ENCODE measurements at regions not wholly inside any gene's neighbourhood (a gene's known extent, or its start where the extent isn't known, plus 50 kb on each side); places are given as distances from the start of the nearest gene placed in this dataset.

DNA sequence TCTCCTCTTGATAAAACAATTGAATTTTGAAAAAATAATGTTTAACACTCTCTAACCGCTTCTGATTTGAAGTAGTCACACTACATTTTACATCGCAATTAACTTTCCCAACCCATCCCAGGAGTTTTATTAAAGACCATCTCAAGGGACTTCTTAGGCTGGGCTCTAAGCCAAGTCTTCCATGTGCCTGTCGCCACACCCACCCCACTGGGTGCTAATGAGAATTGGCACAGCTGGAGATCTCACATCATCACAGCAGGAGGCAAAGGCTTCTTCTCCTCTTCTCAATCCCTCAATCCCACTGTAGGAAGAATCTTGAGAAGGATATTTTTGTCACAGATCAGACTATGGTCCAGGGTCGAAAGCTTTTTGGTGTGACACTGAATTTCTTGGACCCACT is 328.9 kb downstream of the NUF2 start:
- Histone ChIP-seq H3K4me1 (ENCODE audit: insufficient read depth, low read length) (no peaks in the 10 kb centered on the region), H3K27me3 (ENCODE audit: insufficient read depth, low read length) (no peaks in the 10 kb centered on the region), H2AFZ (ENCODE audit: low read depth, low read length) (no peak overlapping the region), H3K9me3 (ENCODE audit: insufficient read depth, low read depth, low read length) (no peaks in the 10 kb centered on the region), H3K79me2 (ENCODE audit: insufficient read depth, low read length) (no peaks in the 10 kb centered on the region), H3K36me3 (ENCODE audit: insufficient read depth, low read length) (no peaks in the 10 kb centered on the region), H3K9ac (ENCODE audit: low read length) (no peak overlapping the region), H3K4me3 (ENCODE audit: insufficient read depth, low read depth, low read length) (no peak overlapping the region), H3K27ac (ENCODE audit: low read depth, low read length) (no peak overlapping the region), H4K20me1 (ENCODE audit: insufficient read depth, low read length) (no peaks in the 10 kb centered on the region), H3K4me2 (ENCODE audit: low read length) (no peak overlapping the region)
- no peaks in the 10 kb centered on the region for H3K36me3 Mint-ChIP-seq (ENCODE audit: low read depth, unreplicated experiment)
- no peak for DNase-seq (ENCODE audit: low read depth)
- FAIRE-seq = no peak
- H3K27ac Mint-ChIP-seq (ENCODE audit: unreplicated experiment) = no peak overlapping the region
- no peak for TF ChIP-seq EZH2 (IDR thresholded peaks at IDR 0.05; ENCODE audit: insufficient read depth, low read length)
- TF ChIP-seq, protein P1, sequence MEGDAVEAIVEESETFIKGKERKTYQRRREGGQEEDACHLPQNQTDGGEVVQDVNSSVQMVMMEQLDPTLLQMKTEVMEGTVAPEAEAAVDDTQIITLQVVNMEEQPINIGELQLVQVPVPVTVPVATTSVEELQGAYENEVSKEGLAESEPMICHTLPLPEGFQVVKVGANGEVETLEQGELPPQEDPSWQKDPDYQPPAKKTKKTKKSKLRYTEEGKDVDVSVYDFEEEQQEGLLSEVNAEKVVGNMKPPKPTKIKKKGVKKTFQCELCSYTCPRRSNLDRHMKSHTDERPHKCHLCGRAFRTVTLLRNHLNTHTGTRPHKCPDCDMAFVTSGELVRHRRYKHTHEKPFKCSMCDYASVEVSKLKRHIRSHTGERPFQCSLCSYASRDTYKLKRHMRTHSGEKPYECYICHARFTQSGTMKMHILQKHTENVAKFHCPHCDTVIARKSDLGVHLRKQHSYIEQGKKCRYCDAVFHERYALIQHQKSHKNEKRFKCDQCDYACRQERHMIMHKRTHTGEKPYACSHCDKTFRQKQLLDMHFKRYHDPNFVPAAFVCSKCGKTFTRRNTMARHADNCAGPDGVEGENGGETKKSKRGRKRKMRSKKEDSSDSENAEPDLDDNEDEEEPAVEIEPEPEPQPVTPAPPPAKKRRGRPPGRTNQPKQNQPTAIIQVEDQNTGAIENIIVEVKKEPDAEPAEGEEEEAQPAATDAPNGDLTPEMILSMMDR (IDR thresholded peaks at IDR 0.05; ENCODE audit: insufficient read depth, low read depth, low read length) = no peak
- H3K27me3 Mint-ChIP-seq (ENCODE audit: low read depth, unreplicated experiment) = no peaks in the 10 kb centered on the region
- no peak overlapping the region for H3K4me3 Mint-ChIP-seq (ENCODE audit: unreplicated experiment)
- no peaks in the 10 kb centered on the region for H3K4me1 Mint-ChIP-seq (ENCODE audit: low read depth, unreplicated experiment)
- peaks cover 2% of the 10 kb centered on the region for H3K9me3 Mint-ChIP-seq (ENCODE audit: unreplicated experiment)

DNA sequence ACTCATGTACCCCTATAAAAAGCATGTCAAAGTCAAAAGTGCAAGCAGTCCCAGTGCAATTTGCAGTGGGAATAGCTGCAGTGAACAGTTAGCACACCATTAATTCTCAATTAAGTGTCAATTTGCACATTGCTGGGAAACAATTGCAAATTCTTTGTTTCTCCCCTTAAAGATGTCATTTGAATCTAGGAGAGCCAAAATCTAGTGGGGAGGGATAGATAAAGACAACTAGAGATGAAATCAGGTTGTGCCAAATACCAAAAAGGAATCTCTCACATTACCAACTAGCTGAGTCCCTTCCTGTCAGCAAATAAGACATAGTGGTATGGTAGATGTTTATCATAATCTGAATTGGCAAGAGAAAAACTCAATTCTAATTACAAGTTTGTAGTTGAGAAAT is 330.7 kb downstream of the NUF2 start:
- H3K4me3 ChIP-seq (ENCODE audit: insufficient read depth, low read depth, low read length) = no peak overlapping the region
- DNase-seq (ENCODE audit: low read depth) = no peak

DNA sequence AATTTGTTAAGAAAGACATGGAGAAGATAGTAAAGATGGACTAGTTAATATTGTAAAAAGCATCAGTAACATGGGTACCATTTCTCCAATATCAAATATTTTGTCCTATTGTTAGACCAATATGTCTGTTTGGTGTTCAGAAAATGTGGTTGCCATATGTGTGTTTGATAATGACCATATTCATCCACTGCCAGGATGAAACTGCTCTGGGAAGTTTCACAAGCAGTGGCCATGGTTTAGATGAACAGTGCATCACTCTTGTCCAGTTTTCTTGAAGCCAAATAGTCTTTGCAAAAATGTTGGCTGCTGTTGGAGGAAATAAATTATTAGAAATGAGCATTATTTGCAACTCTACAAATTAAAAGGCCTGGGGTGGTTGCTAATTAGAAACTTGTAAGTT is 333.8 kb downstream of the NUF2 start:
- no peaks in the 10 kb centered on the region for H3K9me3 ChIP-seq (ENCODE audit: insufficient read depth, low read depth, low read length)
- no peaks in the 10 kb centered on the region for H3K9me3 Mint-ChIP-seq (ENCODE audit: unreplicated experiment)
- no peaks in the 10 kb centered on the region for H3K27me3 ChIP-seq (ENCODE audit: insufficient read depth, low read length)
- H3K4me3 Mint-ChIP-seq (ENCODE audit: unreplicated experiment) = no peak overlapping the region
- no peak overlapping the region for H3K4me3 ChIP-seq (ENCODE audit: insufficient read depth, low read depth, low read length)
- no peak overlapping the region for H2AFZ ChIP-seq (ENCODE audit: low read depth, low read length)
- DNase-seq (ENCODE audit: low read depth) (no peak), FAIRE-seq (no peak)
- H3K27ac ChIP-seq (ENCODE audit: low read depth, low read length) = no peak overlapping the region
- no peak overlapping the region for H3K9ac ChIP-seq (ENCODE audit: low read length)
- no peaks in the 10 kb centered on the region for H3K4me1 Mint-ChIP-seq (ENCODE audit: low read depth, unreplicated experiment)
- no peaks in the 10 kb centered on the region for H3K4me1 ChIP-seq (ENCODE audit: insufficient read depth, low read length)
- no peak overlapping the region for H3K4me2 ChIP-seq (ENCODE audit: low read length)
- no peaks in the 10 kb centered on the region for H3K36me3 Mint-ChIP-seq (ENCODE audit: low read depth, unreplicated experiment)
- no peaks in the 10 kb centered on the region for H4K20me1 ChIP-seq (ENCODE audit: insufficient read depth, low read length)
- H3K27ac Mint-ChIP-seq (ENCODE audit: unreplicated experiment) = no peak overlapping the region
- no peaks in the 10 kb centered on the region for H3K79me2 ChIP-seq (ENCODE audit: insufficient read depth, low read length)
- H3K36me3 ChIP-seq (ENCODE audit: insufficient read depth, low read length) = no peaks in the 10 kb centered on the region
- TF ChIP-seq, protein P1 (IDR thresholded peaks at IDR 0.05; ENCODE audit: insufficient read depth, low read depth, low read length) = no peak
- no peak for TF ChIP-seq EZH2 (IDR thresholded peaks at IDR 0.05; ENCODE audit: insufficient read depth, low read length)
- H3K27me3 Mint-ChIP-seq (ENCODE audit: low read depth, unreplicated experiment) = no peaks in the 10 kb centered on the region

More for the DNA sequence above, 330.7 kb downstream of the NUF2 start:
- H3K36me3 ChIP-seq (ENCODE audit: insufficient read depth, low read length) = no peaks in the 10 kb centered on the region
- no peaks in the 10 kb centered on the region for H4K20me1 ChIP-seq (ENCODE audit: insufficient read depth, low read length)
- H3K27me3 Mint-ChIP-seq (ENCODE audit: low read depth, unreplicated experiment) = no peaks in the 10 kb centered on the region
- H3K4me2 ChIP-seq (ENCODE audit: low read length) = no peak overlapping the region
- no peak overlapping the region for H3K27ac Mint-ChIP-seq (ENCODE audit: unreplicated experiment)
- no peaks in the 10 kb centered on the region for H3K9me3 ChIP-seq (ENCODE audit: insufficient read depth, low read depth, low read length)
- no peak overlapping the region for H3K4me3 Mint-ChIP-seq (ENCODE audit: unreplicated experiment)
- no peaks in the 10 kb centered on the region for H3K4me1 Mint-ChIP-seq (ENCODE audit: low read depth, unreplicated experiment)
- no peaks in the 10 kb centered on the region for H3K27me3 ChIP-seq (ENCODE audit: insufficient read depth, low read length)
- H2AFZ ChIP-seq (ENCODE audit: low read depth, low read length) = no peak overlapping the region
- H3K79me2 ChIP-seq (ENCODE audit: insufficient read depth, low read length) = no peaks in the 10 kb centered on the region
- H3K4me1 ChIP-seq (ENCODE audit: insufficient read depth, low read length) = no peaks in the 10 kb centered on the region
- TF ChIP-seq, protein P1 (IDR thresholded peaks at IDR 0.05; ENCODE audit: insufficient read depth, low read depth, low read length) = no peak
- TF ChIP-seq EZH2 (IDR thresholded peaks at IDR 0.05; ENCODE audit: insufficient read depth, low read length) = no peak
- no peak overlapping the region for H3K27ac ChIP-seq (ENCODE audit: low read depth, low read length)
- H3K9me3 Mint-ChIP-seq (ENCODE audit: unreplicated experiment) = no peaks in the 10 kb centered on the region
- no peak overlapping the region for H3K9ac ChIP-seq (ENCODE audit: low read length)
- no peaks in the 10 kb centered on the region for H3K36me3 Mint-ChIP-seq (ENCODE audit: low read depth, unreplicated experiment)
- no peak for FAIRE-seq

All from astrocyte (in vitro differentiated cells and primary cell).